Nephron progenitor cell (in vitro differentiated cells): ENCODE measurements at regions not wholly inside any gene's neighbourhood (a gene's known extent, or its start where the extent isn't known, plus 50 kb on each side); places are given as distances from the start of the nearest gene placed in this dataset.

Source experiments
- DNase-seq: peaks from one replicate; pipeline ENCODE4 v3.0.0; 2021
- H3K27ac Mint-ChIP-seq: 2 replicates; pipeline ENCODE4 v1.8.0; 2021; ENCODE audit warnings: mild to moderate bottlenecking, moderate library complexity, mixed read lengths
- H3K27me3 Mint-ChIP-seq: 2 replicates; pipeline ENCODE4 v1.8.0; 2021; ENCODE audit warnings: mild to moderate bottlenecking, low read depth, mixed read lengths; ENCODE audit not compliant: poor library complexity
- H3K36me3 Mint-ChIP-seq: 2 replicates; pipeline ENCODE4 v1.8.0; 2021; ENCODE audit warnings: low read depth, mixed read lengths
- H3K4me1 Mint-ChIP-seq: 2 replicates; pipeline ENCODE4 v1.8.0; 2021; ENCODE audit warnings: mixed read lengths
- H3K4me3 Mint-ChIP-seq: 2 replicates; pipeline ENCODE4 v1.8.0; 2021; ENCODE audit warnings: mild to moderate bottlenecking, moderate library complexity, mixed read lengths
- H3K9me3 Mint-ChIP-seq: 2 replicates; pipeline ENCODE4 v1.8.0; 2021; ENCODE audit warnings: mild to moderate bottlenecking, moderate library complexity, mixed read lengths
- TF ChIP-seq, protein P1 (sequence below): fragments of 200-600 bp; sonication (generic); IDR thresholded peaks from 2 replicates; pipeline ENCODE4 v1.5.0; 2021; ENCODE audit warnings: antibody characterized with exemption

DNA sequence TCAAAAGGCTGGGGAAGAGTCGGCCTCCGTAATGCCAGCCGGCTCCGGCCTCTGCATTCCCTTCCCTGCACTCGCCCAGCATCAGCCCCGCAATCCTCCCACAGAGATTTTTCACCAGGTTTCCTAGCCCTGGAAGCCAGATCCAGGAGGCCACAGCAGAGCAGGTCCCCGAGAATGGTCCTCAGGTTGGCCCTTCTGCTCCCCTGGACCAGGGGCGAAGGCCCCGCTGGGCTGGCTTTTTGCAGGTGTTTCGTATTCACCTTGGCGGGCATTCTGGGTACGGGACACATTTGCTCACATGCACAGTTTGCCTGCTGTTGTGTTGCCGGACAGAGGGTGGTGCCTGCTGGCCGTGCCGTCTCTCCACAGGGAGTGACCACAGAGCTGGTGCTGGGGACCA, 309.5 kb downstream of the NDUFA10 start:
- Mint-ChIP-seq H3K27me3 (peaks cover 23% of the 10 kb centered on the region), H3K4me1 (peaks cover 14% of the 10 kb centered on the region), H3K4me3 (no peak overlapping the region), H3K36me3 (peaks cover 4% of the 10 kb centered on the region), H3K27ac (no peak overlapping the region), H3K9me3 (peaks cover 39% of the 10 kb centered on the region)
- DNase-seq = no peak
- TF ChIP-seq, protein P1, sequence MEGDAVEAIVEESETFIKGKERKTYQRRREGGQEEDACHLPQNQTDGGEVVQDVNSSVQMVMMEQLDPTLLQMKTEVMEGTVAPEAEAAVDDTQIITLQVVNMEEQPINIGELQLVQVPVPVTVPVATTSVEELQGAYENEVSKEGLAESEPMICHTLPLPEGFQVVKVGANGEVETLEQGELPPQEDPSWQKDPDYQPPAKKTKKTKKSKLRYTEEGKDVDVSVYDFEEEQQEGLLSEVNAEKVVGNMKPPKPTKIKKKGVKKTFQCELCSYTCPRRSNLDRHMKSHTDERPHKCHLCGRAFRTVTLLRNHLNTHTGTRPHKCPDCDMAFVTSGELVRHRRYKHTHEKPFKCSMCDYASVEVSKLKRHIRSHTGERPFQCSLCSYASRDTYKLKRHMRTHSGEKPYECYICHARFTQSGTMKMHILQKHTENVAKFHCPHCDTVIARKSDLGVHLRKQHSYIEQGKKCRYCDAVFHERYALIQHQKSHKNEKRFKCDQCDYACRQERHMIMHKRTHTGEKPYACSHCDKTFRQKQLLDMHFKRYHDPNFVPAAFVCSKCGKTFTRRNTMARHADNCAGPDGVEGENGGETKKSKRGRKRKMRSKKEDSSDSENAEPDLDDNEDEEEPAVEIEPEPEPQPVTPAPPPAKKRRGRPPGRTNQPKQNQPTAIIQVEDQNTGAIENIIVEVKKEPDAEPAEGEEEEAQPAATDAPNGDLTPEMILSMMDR = no peak

DNA sequence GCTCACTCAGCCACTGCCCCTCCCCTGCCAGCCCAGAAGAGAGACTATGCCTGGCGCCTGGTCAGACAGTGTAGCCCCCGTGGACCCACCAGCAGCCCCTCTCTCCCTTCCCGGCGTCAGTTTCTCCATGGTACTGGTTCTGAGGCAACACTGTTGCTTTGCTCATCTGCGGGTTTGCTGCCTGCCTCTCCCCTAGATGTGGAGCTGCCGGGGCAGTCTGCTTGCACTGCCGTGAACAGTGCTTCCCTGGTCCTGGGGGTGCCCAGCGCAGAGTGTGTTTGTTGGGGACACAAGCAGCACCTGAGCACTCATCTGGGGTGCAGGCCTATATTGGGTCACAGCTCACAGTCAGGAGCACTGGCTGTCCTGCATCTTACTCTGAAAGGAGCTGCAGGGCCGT, 309.9 kb downstream of the NDUFA10 start:
- DNase-seq = no peak
- H3K27me3 Mint-ChIP-seq = peaks cover 23% of the 10 kb centered on the region
- TF ChIP-seq, protein P1 = no peak
- peaks cover 14% of the 10 kb centered on the region for H3K4me1 Mint-ChIP-seq
- peaks cover 4% of the 10 kb centered on the region for H3K36me3 Mint-ChIP-seq
- no peak overlapping the region for H3K4me3 Mint-ChIP-seq
- no peak overlapping the region for H3K27ac Mint-ChIP-seq
- peaks cover 39% of the 10 kb centered on the region for H3K9me3 Mint-ChIP-seq

DNA sequence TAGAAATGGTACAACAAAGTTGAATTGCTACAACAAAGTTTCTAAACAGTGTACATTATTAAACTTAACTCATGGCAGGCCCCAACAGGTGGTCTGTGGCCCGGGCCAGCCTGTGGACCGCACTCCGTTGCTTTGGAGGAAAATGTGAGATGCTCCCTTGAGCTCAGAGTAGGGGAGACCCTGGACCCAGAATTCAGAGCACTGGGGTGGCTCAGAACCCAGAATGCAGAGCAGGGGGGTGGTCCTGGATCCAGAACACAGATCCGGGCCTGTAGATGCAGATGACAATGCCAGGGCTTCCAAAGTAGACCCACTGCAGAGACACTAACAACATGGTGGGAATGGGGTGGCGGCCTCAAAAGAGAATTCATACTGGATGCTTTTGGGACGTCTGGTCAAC, 311.0 kb downstream of the NDUFA10 start:
- H3K4me1 Mint-ChIP-seq = peaks cover 14% of the 10 kb centered on the region
- DNase-seq = no peak
- TF ChIP-seq, protein P1 = no peak
- no peak overlapping the region for H3K27ac Mint-ChIP-seq
- H3K27me3 Mint-ChIP-seq = peaks cover 23% of the 10 kb centered on the region
- H3K36me3 Mint-ChIP-seq = peaks cover 4% of the 10 kb centered on the region
- no peak overlapping the region for H3K4me3 Mint-ChIP-seq
- H3K9me3 Mint-ChIP-seq = peaks cover 39% of the 10 kb centered on the region

DNA sequence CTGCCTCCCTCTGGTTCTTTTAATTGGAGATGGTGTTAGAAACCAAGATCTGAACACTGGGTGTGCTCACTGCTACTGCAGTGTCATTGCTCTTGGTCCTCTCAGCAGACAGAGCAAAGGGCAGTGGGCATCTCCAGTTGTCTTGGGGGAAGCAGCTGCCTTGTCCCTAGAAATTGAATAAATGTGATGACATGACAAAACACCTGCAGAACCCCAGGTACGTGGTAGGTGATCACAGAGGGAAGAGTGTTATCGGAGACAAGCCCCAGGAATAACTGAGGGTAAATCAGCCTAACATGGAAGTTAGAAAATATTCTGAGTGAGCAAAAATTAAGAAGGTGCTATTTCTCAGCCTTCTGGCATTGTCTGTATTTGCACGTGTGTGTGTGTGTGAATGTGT, 311.9 kb upstream of the HDAC4 start:
- H3K27me3 Mint-ChIP-seq = peaks cover 18% of the 10 kb centered on the region
- no peak for DNase-seq
- H3K36me3 Mint-ChIP-seq = peaks cover 4% of the 10 kb centered on the region
- TF ChIP-seq, protein P1 = no peak
- no peak overlapping the region for H3K27ac Mint-ChIP-seq
- peaks cover 14% of the 10 kb centered on the region for H3K4me1 Mint-ChIP-seq
- peaks cover 39% of the 10 kb centered on the region for H3K9me3 Mint-ChIP-seq
- H3K4me3 Mint-ChIP-seq = no peak overlapping the region

DNA sequence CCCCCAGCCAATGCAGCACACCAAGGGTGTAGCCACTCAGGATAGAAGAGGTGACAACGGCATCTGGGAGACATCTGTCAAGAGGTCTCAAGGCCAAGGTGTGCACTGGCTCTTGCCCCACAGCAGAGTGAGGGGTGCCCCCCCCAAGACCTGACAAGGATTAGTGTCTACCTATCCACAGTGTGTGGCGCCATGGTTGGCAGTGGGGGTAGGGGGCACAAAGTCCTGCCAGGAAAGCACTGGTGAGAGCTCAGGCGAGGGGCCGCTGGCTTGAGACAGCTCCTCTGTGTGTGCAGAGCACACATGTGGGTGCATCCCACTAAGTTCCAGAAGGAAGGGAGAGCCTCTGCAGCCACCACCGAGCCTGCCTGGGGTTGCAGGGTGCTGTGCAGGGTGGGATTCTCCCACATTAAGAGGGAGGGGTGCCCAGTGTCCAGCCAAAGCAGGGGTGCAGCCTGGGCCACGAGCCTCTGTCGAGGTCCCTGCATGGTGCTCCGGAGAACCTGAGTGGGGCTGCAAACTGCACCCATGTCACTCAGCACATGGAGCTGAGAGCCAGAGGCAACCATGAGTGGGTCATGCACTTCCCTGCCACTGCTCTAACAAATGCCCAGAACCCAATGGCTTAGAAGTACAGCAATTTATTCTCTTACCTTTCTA, 311.2 kb upstream of the HDAC4 start:
- Mint-ChIP-seq H3K27ac (no peak overlapping the region), H3K4me3 (no peak overlapping the region), H3K27me3 (peaks cover 18% of the 10 kb centered on the region), H3K36me3 (peaks cover 4% of the 10 kb centered on the region), H3K9me3 (peaks cover 39% of the 10 kb centered on the region), H3K4me1 (peaks cover 14% of the 10 kb centered on the region)
- DNase-seq = no peak
- TF ChIP-seq, protein P1 = no peak
